Endothelial cell of umbilical vein (primary cell): ENCODE measurements at regions not wholly inside any gene's neighbourhood (a gene's known extent, or its start where the extent isn't known, plus 50 kb on each side); places are given as distances from the start of the nearest gene placed in this dataset.

Source experiments
- BruUV-seq: library from RNA; stranded (reverse); fragments of 400-500 nt; replicated peaks from 2 replicates; lab custom pipeline; 2021; lab: Mats Ljungman, UMichigan
- CTCF ChIA-PET: fragments of 300-600, 350-600 bp; sonication (Branson Sonifier 250); formaldehyde crosslinking; loops from one replicate; lab custom pipeline; 2021; ENCODE audit warnings: antibody characterized with exemption, inconsistent platforms; lab: Charles Lee
- POLR2A ChIA-PET: fragments of 300-600, 350-600 bp; sonication (Branson Sonifier 250); formaldehyde crosslinking; loops from one replicate; lab custom pipeline; 2021; ENCODE audit warnings: antibody characterized with exemption, inconsistent platforms; lab: Charles Lee
- DNase-seq: peaks from one replicate; pipeline ENCODE4 v3.0.0-alpha.2; 2011; ENCODE audit warnings: low read depth, low spot score
- FAIRE-seq: peaks from 2 replicates; lab custom pipeline; 2011; peaks lifted over from hg19 to GRCh38; lab: Jason Lieb, UNC
- H2AFZ ChIP-seq: 2 replicates; pipeline ENCODE4 v1.6.0; 2012; ENCODE audit warnings: low read depth, low read length, control low read depth, inconsistent platforms
- H3K27ac ChIP-seq: 2 replicates; pipeline ENCODE4 v1.5.1; 2011; ENCODE audit warnings: low read depth, mild to moderate bottlenecking, control low read depth, low read length, moderate library complexity; ENCODE audit not compliant: insufficient read depth
- H3K27me3 ChIP-seq, 2 experiments: 2 replicates each; pipeline versions ENCODE4 v1.6.0 to v1.6.1; 2011; ENCODE audit warnings: low read length in 2 of 2, mixed read lengths in 1 of 2; ENCODE audit not compliant: control insufficient read depth in 2 of 2, insufficient read depth in 2 of 2
- H3K36me3 ChIP-seq, 2 experiments: 2 replicates in 1 of 2; 3 replicates in 1 of 2; pipeline ENCODE4 v1.5.1; 2011; ENCODE audit warnings: low read length in 2 of 2, mild to moderate bottlenecking in 1 of 2, moderate library complexity in 1 of 2; ENCODE audit not compliant: control insufficient read depth in 2 of 2, insufficient read depth in 2 of 2; ENCODE audit errors: extremely low read depth in 1 of 2
- H3K4me1 ChIP-seq: 3 replicates; pipeline ENCODE4 v1.5.1; 2011; ENCODE audit warnings: mild to moderate bottlenecking, low read length; ENCODE audit not compliant: control insufficient read depth, insufficient read depth; ENCODE audit errors: extremely low read depth
- H3K4me2 ChIP-seq: 2 replicates; pipeline ENCODE4 v1.6.1; 2011; ENCODE audit warnings: low read length, control low read depth, mixed read lengths; ENCODE audit not compliant: insufficient read depth
- H3K4me3 ChIP-seq, 3 experiments: fragments of 200-600 bp in 1 of 3; sonication (generic), shearing (Covaris generic) in 1 of 3; replicated peaks in 1 of 3; 2 replicates each; pipeline ENCODE4 v1.5.1; 2011 to 2016; ENCODE audit warnings: control low read depth in 3 of 3, low read length in 3 of 3, mild to moderate bottlenecking in 2 of 3, inconsistent platforms in 1 of 3, low read depth in 1 of 3, moderate library complexity in 1 of 3; ENCODE audit not compliant: insufficient read depth in 1 of 3
- H3K79me2 ChIP-seq: 2 replicates; pipeline ENCODE4 v1.6.0; 2012; ENCODE audit warnings: low read length, inconsistent platforms; ENCODE audit not compliant: control insufficient read depth, insufficient read depth
- H3K9ac ChIP-seq: replicated peaks from 2 replicates; pipeline ENCODE3; 2011; ENCODE audit warnings: low read length, control low read depth; ENCODE audit not compliant: insufficient read depth; ENCODE audit errors: extremely low read depth
- H3K9me1 ChIP-seq: replicated peaks from 3 replicates; pipeline ENCODE4 v1.6.0; 2011; ENCODE audit warnings: mild to moderate bottlenecking, low read length; ENCODE audit not compliant: control insufficient read depth, insufficient read depth; ENCODE audit errors: extremely low read depth
- H3K9me3 ChIP-seq: replicated peaks from 2 replicates; pipeline ENCODE4 v1.5.1; 2012; ENCODE audit warnings: low read length, inconsistent platforms; ENCODE audit not compliant: control insufficient read depth, insufficient read depth
- H4K20me1 ChIP-seq: replicated peaks from 2 replicates; pipeline ENCODE3; 2011; ENCODE audit warnings: mild to moderate bottlenecking, low read length; ENCODE audit not compliant: control insufficient read depth, insufficient read depth; ENCODE audit errors: extremely low read depth
- EZH2 ChIP-seq: IDR thresholded peaks from 2 replicates; pipeline ENCODE4 v1.6.1; 2012; ENCODE audit warnings: borderline replicate concordance, low read depth, mild to moderate bottlenecking, moderate library complexity, low read length, inconsistent platforms; ENCODE audit not compliant: severe bottlenecking
- FOS ChIP-seq: IDR thresholded peaks from 2 replicates; pipeline ENCODE4 v1.6.1; 2011; ENCODE audit warnings: mild to moderate bottlenecking, low read length, moderate library complexity, borderline replicate concordance; ENCODE audit not compliant: insufficient read depth
- GATA2 ChIP-seq: IDR thresholded peaks from 2 replicates; pipeline ENCODE4 v1.7.0; 2011; ENCODE audit warnings: low read depth, mild to moderate bottlenecking, moderate library complexity, mixed read lengths, low read length; ENCODE audit not compliant: insufficient read length, insufficient read depth
- JUN ChIP-seq: IDR thresholded peaks from 2 replicates; pipeline ENCODE4 v1.6.1; 2011; ENCODE audit warnings: borderline replicate concordance, low read depth; ENCODE audit not compliant: insufficient read length, insufficient read depth
- MAX ChIP-seq: IDR thresholded peaks from 2 replicates; pipeline ENCODE4 v1.6.1; 2011; ENCODE audit not compliant: insufficient read depth, insufficient read length
- MYC ChIP-seq: IDR thresholded peaks from one replicate; pipeline ENCODE4 v1.6.1; 2011; ENCODE audit warnings: mild to moderate bottlenecking, low read depth, low read length
- POLR2A ChIP-seq: IDR thresholded peaks from 2 replicates; pipeline ENCODE4 v1.6.1; 2012; ENCODE audit warnings: low read depth, mild to moderate bottlenecking, control low read depth, low read length
- POLR2AphosphoS5 ChIP-seq: IDR thresholded peaks from 2 replicates; pipeline ENCODE4 v1.6.1; 2012; ENCODE audit warnings: low read depth, mild to moderate bottlenecking, control low read depth, low read length, moderate library complexity; ENCODE audit not compliant: insufficient read depth
- dilution Hi-C: fragments of 300-500 bp; cut with MboI; formaldehyde crosslinking; loops from one replicate; pipeline ENCODE4 v1.15.0; 2019; ENCODE audit warnings: low sequenced_read_pairs; ENCODE audit not compliant: extremely low pct_ligation_motif_present
- intact Hi-C: fragments of 100-400 bp; cut with micrococcal nuclease; formaldehyde crosslinking; loops from one replicate; pipeline ENCODE4 v1.10.0; 2022
- TF ChIP-seq, protein P1 (sequence below), 2 donors: IDR thresholded peaks; 1 replicate in 1 of 2; 2 replicates in 1 of 2; pipeline ENCODE4 v1.5.1; 2011; ENCODE audit warnings: low read length in 2 of 2, mild to moderate bottlenecking in 2 of 2, moderate library complexity in 2 of 2, control low read depth in 1 of 2, inconsistent platforms in 1 of 2, low read depth in 1 of 2; ENCODE audit not compliant: insufficient read depth in 1 of 2; ENCODE audit errors: extremely low read depth in 1 of 2

- no peaks in the 10 kb centered on the region for H3K27me3 ChIP-seq
- H3K9ac ChIP-seq, result no peak overlapping the region
- no peaks in the 10 kb centered on the region for H3K79me2 ChIP-seq
- CTCF ChIA-PET, result no interaction called here
- TF ChIP-seq FOS, result no peak
- no peak for TF ChIP-seq JUN
- dilution Hi-C loops, result no loop called here
- H3K36me3 ChIP-seq, result no peaks in the 10 kb centered on the region
- FAIRE-seq (no peak), DNase-seq (no peak)
- H3K9me3 ChIP-seq, result peaks cover 6% of the 10 kb centered on the region
- no peak overlapping the region for H2AFZ ChIP-seq
- POLR2A ChIA-PET, result no interaction called here
- H3K4me3 ChIP-seq, result no peak overlapping the region
- H3K9me1 ChIP-seq, result no peaks in the 10 kb centered on the region
- intact Hi-C loops, result no loop called here
- H3K4me1 ChIP-seq, result no peaks in the 10 kb centered on the region
- BruUV-seq, result no TSS peak
- H3K27ac ChIP-seq, result no peak overlapping the region
- H3K4me2 ChIP-seq, result no peak overlapping the region
- H4K20me1 ChIP-seq, result no peaks in the 10 kb centered on the region
Observed at GRCh38 chr15:93658026-93658816, 569.2 kb upstream of the RGMA start.

DNA sequence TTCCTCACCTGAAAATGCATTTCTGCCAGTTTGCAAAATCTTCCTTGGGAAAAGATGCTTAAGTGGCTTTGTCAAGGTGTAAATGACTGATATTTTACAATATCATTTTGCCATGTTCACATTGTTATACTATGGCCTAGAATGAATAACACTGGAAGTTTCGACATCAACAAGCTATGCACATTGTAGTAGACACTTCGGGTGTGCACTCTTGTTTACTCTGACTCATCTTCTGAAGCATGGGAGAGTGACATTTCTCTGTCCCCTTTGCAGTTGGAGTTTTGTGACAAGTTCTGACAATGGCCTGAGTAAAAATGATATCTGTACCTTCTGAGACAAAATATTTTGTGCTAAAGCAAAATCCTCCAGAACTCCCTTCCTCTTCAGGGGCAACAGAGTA is 567.0 kb upstream of the RGMA start:
- Histone ChIP-seq H3K4me2 (no peak overlapping the region), H3K27me3 (no peaks in the 10 kb centered on the region), H3K79me2 (no peaks in the 10 kb centered on the region), H2AFZ (no peak overlapping the region), H3K4me1 (no peaks in the 10 kb centered on the region), H3K9me3 (peaks cover 11% of the 10 kb centered on the region), H3K9me1 (no peaks in the 10 kb centered on the region), H3K36me3 (no peaks in the 10 kb centered on the region), H3K4me3 (no peak overlapping the region), H4K20me1 (no peaks in the 10 kb centered on the region), H3K27ac (no peak overlapping the region), H3K9ac (no peak overlapping the region)
- intact Hi-C loops, result no loop called here
- FAIRE-seq, result no peak
- TF ChIP-seq EZH2 (no peak), POLR2AphosphoS5 (no peak), POLR2A (no peak), MAX (no peak), JUN (no peak), MYC (no peak), FOS (no peak), GATA2 (no peak)
- TF ChIP-seq, protein P1, sequence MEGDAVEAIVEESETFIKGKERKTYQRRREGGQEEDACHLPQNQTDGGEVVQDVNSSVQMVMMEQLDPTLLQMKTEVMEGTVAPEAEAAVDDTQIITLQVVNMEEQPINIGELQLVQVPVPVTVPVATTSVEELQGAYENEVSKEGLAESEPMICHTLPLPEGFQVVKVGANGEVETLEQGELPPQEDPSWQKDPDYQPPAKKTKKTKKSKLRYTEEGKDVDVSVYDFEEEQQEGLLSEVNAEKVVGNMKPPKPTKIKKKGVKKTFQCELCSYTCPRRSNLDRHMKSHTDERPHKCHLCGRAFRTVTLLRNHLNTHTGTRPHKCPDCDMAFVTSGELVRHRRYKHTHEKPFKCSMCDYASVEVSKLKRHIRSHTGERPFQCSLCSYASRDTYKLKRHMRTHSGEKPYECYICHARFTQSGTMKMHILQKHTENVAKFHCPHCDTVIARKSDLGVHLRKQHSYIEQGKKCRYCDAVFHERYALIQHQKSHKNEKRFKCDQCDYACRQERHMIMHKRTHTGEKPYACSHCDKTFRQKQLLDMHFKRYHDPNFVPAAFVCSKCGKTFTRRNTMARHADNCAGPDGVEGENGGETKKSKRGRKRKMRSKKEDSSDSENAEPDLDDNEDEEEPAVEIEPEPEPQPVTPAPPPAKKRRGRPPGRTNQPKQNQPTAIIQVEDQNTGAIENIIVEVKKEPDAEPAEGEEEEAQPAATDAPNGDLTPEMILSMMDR (IDR thresholded peaks at IDR 0.05; ENCODE audit: extremely low read depth in 1 of 2, insufficient read depth in 1 of 2, low read depth in 1 of 2, low read length in 2 of 2), result no peak
- CTCF ChIA-PET, result no interaction called here
- no peak for DNase-seq
- POLR2A ChIA-PET, result no interaction called here
- BruUV-seq, result no TSS peak
- dilution Hi-C loops, result no loop called here
